A673 (cell line): ENCODE measurements at regions not wholly inside any gene's neighbourhood (a gene's known extent, or its start where the extent isn't known, plus 50 kb on each side); places are given as distances from the start of the nearest gene placed in this dataset.

ENCODE experiments used
- BruUV-seq: library from RNA; stranded (reverse); fragments of 400-500 nt; replicated peaks from 2 replicates; lab custom pipeline; 2021; lab: Mats Ljungman, UMichigan
- CTCF ChIA-PET: fragments of 300-600 bp; sonication (Branson Sonifier 250); formaldehyde crosslinking; loops from one replicate; lab custom pipeline; 2022; ENCODE audit warnings: antibody characterized with exemption; lab: Charles Lee
- POLR2A ChIA-PET: fragments of 300-600 bp; sonication (Branson Sonifier 250); formaldehyde crosslinking; loops from one replicate; lab custom pipeline; 2022; ENCODE audit warnings: antibody characterized with exemption; ENCODE audit not compliant: low non-redundant PET; lab: Charles Lee
- DNase-seq: peaks from one replicate; pipeline ENCODE4 v3.0.0-alpha.2; 2015; ENCODE audit warnings: low spot score
- H3K27ac ChIP-seq: fragments of 200-600 bp; sonication (generic); 2 replicates; pipeline ENCODE4 v1.5.1; 2016; ENCODE audit warnings: mixed run types, low read depth, mild to moderate bottlenecking, mixed read lengths, antibody characterized with exemption, low read length; ENCODE audit not compliant: poor library complexity, severe bottlenecking
- H3K27me3 ChIP-seq: fragments of 200-600 bp; sonication (generic); replicated peaks from 2 replicates; pipeline ENCODE4 v1.6.1; 2017; ENCODE audit warnings: mixed run types, low read depth, mild to moderate bottlenecking, mixed read lengths, antibody characterized with exemption, low read length; ENCODE audit not compliant: insufficient read depth, poor library complexity
- H3K36me3 ChIP-seq: fragments of 200-600 bp; sonication (generic); 2 replicates; pipeline ENCODE4 v1.6.1; 2016; ENCODE audit warnings: mixed run types, mild to moderate bottlenecking, mixed read lengths, antibody characterized with exemption, low read length; ENCODE audit not compliant: insufficient read depth, poor library complexity, severe bottlenecking
- H3K4me1 ChIP-seq: fragments of 200-600 bp; sonication (generic); 2 replicates; pipeline ENCODE4 v1.6.1; 2017; ENCODE audit warnings: mixed run types, mild to moderate bottlenecking, mixed read lengths, antibody characterized with exemption, low read length; ENCODE audit not compliant: insufficient read depth, poor library complexity, severe bottlenecking
- H3K4me3 ChIP-seq: fragments of 200-600 bp; sonication (generic); 2 replicates; pipeline ENCODE4 v1.5.1; 2016; ENCODE audit warnings: low read depth, mixed run types, mild to moderate bottlenecking, mixed read lengths, low read length; ENCODE audit not compliant: poor library complexity, severe bottlenecking
- H3K9me3 ChIP-seq: fragments of 200-600 bp; sonication (generic); 2 replicates; pipeline ENCODE4 v1.6.1; 2016; ENCODE audit warnings: mixed run types, low read depth, mild to moderate bottlenecking, mixed read lengths, antibody characterized with exemption, low read length; ENCODE audit not compliant: poor library complexity, severe bottlenecking
- CTCF ChIP-seq: fragments of 300-800, 200-600 bp; sonication (generic); conservative IDR thresholded peaks from 2 replicates; pipeline ENCODE4 v1.5.1; 2017; ENCODE audit warnings: low read depth, mild to moderate bottlenecking, antibody characterized with exemption, low read length, moderate library complexity, mixed read lengths
- EZH2 ChIP-seq: fragments of 200-600 bp; sonication (generic); IDR thresholded peaks from 2 replicates; pipeline ENCODE4 v1.6.1; 2017; ENCODE audit warnings: borderline replicate concordance, low read depth, mild to moderate bottlenecking, mixed read lengths, antibody characterized with exemption, low read length; ENCODE audit not compliant: poor library complexity, severe bottlenecking
- intact Hi-C: fragments of 100-400 bp; cut with micrococcal nuclease; formaldehyde crosslinking; loops from one replicate; pipeline ENCODE4 v1.10.0; 2022; ENCODE audit not compliant: unreplicated experiment

GRCh38 chr5:30152431-30152830 lies 1041.1 kb upstream of the CDH6 start:
- no TSS peak for BruUV-seq
- no peak overlapping the region for H3K27ac ChIP-seq
- H3K9me3 ChIP-seq: no peaks in the 10 kb centered on the region
- intact Hi-C loops: no loop called here
- no peak for TF ChIP-seq EZH2
- TF ChIP-seq CTCF: no peak
- POLR2A ChIA-PET: no interaction called here
- CTCF ChIA-PET: no interaction called here
- DNase-seq: no peak
- H3K36me3 ChIP-seq: no peaks in the 10 kb centered on the region
- no peak overlapping the region for H3K4me3 ChIP-seq
- H3K27me3 ChIP-seq: no peaks in the 10 kb centered on the region
- peaks cover 3% of the 10 kb centered on the region for H3K4me1 ChIP-seq

DNA sequence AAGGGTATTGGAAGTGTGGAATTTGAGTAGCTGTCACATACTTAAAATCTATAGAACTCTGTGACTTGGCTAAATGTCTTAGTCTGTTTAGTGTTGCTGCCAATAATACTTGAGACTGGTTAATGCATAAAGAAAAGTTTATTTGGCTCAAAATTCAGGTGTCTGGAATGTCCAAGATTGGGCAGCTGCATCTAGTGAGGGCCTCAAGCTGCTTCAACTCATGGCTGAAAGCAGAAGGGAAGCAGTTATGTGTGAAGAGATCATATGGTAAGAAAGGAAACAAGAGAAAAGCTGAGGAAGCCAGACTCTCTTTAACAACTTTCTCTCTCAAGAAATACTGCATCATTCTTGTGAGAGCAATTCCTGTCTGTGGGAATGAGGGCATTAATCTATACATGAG lies 1043.3 kb upstream of the CDH6 start:
- Histone ChIP-seq H3K36me3 (no peaks in the 10 kb centered on the region), H3K4me3 (no peak overlapping the region), H3K4me1 (peaks cover 3% of the 10 kb centered on the region), H3K9me3 (no peaks in the 10 kb centered on the region), H3K27ac (no peak overlapping the region), H3K27me3 (no peaks in the 10 kb centered on the region)
- POLR2A ChIA-PET: no interaction called here
- TF ChIP-seq CTCF (no peak), EZH2 (no peak)
- no TSS peak for BruUV-seq
- intact Hi-C loops: no loop called here
- no peak for DNase-seq
- CTCF ChIA-PET: no interaction called here

- Histone ChIP-seq H3K27me3 (no peaks in the 10 kb centered on the region), H3K4me3 (no peak overlapping the region), H3K36me3 (no peaks in the 10 kb centered on the region), H3K9me3 (no peaks in the 10 kb centered on the region), H3K4me1 (peaks cover 3% of the 10 kb centered on the region), H3K27ac (no peak overlapping the region)
- POLR2A ChIA-PET: no interaction called here
- TF ChIP-seq CTCF (no peak), EZH2 (no peak)
- CTCF ChIA-PET: no interaction called here
- no TSS peak for BruUV-seq
- peak; percentile 68 for DNase-seq
- intact Hi-C loops: no loop called here
These were observed 1044.0 kb upstream of the CDH6 start for GRCh38 chr5:30149526-30149925.
